Right lobe of liver (tissue), 4 donors: ENCODE measurements at regions not wholly inside any gene's neighbourhood (a gene's known extent, or its start where the extent isn't known, plus 50 kb on each side); places are given as distances from the start of the nearest gene placed in this dataset.

Experiments
- CTCF ChIP-seq, 4 donors: fragments of 200-600 bp in 3 of 4; fragments of 450-650 bp in 1 of 4; IDR thresholded peaks; one replicate each; pipeline versions ENCODE4 v1.5.1 to v1.8.0; 2016 to 2022; ENCODE audit warnings: antibody characterized with exemption in 4 of 4, mild to moderate bottlenecking in 2 of 4
- POLR2A ChIP-seq: fragments of 450-650 bp; IDR thresholded peaks from one replicate; pipeline ENCODE4 v1.6.1; 2017; ENCODE audit warnings: antibody characterized with exemption, mild to moderate bottlenecking
- donor health status: DM: no; HTN: no; CAD: no.
- donor health status: DM: no; HTN: no; CAD: no.
- donor health status: DM: no; HTN: yes; CAD: no.

- TF ChIP-seq CTCF (IDR thresholded peaks at IDR 0.05) (no peak), POLR2A (no peak)
These were observed 664.0 kb upstream of the PCDH7 start for GRCh38 chr4:30056016-30056766.
